ENCODE measurements at regions not wholly inside any gene's neighbourhood (a gene's known extent, or its start where the extent isn't known, plus 50 kb on each side); places are given as distances from the start of the nearest gene placed in this dataset.

DNA sequence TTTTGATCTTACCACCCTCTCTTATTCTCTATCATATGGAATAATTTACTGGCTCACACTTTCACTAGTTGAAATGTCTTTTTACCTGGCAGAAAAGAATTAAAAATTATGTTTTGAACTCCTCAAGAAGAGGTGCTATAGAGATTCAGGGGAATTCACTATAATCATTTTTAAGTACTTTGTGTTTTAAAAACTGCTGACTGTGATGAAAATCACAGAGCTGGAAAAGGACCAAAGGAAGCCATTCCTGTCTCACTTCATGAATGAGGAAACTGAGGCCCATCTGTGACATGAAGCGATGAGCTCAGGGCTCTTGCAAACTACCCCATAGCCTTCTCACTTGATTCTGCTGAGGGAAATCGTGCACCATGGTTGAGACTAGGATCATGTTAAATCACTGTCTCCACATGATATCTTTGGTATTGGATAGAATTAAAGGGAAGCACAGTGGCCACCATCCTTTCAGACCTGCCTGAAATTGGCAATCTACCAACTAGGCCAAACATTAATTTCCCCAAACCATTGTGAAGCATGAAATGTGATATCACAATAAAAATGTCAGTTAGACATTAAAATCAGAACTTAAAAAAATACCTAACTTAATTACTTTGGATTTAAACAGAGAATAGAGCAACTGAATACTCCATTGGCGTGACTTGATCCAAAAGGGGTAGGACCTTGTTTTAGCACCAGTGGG, 141.0 kb downstream of the FZD1 start:
- TF ChIP-seq, protein P1, sequence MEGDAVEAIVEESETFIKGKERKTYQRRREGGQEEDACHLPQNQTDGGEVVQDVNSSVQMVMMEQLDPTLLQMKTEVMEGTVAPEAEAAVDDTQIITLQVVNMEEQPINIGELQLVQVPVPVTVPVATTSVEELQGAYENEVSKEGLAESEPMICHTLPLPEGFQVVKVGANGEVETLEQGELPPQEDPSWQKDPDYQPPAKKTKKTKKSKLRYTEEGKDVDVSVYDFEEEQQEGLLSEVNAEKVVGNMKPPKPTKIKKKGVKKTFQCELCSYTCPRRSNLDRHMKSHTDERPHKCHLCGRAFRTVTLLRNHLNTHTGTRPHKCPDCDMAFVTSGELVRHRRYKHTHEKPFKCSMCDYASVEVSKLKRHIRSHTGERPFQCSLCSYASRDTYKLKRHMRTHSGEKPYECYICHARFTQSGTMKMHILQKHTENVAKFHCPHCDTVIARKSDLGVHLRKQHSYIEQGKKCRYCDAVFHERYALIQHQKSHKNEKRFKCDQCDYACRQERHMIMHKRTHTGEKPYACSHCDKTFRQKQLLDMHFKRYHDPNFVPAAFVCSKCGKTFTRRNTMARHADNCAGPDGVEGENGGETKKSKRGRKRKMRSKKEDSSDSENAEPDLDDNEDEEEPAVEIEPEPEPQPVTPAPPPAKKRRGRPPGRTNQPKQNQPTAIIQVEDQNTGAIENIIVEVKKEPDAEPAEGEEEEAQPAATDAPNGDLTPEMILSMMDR (IDR thresholded peaks at IDR 0.05) = no peak
- no peak for TF ChIP-seq POLR2A (IDR thresholded peaks at IDR 0.05)
